Mesenteric fat pad (tissue), 1 donor: ENCODE measurements at regions not wholly inside any gene's neighbourhood (a gene's known extent, or its start where the extent isn't known, plus 50 kb on each side); places are given as distances from the start of the nearest gene placed in this dataset.

Experiments used
- DNase-seq: peaks from one replicate; pipeline ENCODE4 v3.0.0-alpha.2; 2020; ENCODE audit warnings: low spot score
- donor health status: DM: yes; HTN: yes; CAD: no.

GRCh38 chr11:81892770-81893635 lies 840.7 kb downstream of the FAM181B start:
- no peak for DNase-seq

GRCh38 chr11:81888391-81888790 lies 845.3 kb downstream of the FAM181B start:
- no peak for DNase-seq

- no peak for DNase-seq
These were observed 846.0 kb downstream of the FAM181B start for GRCh38 chr11:81887671-81888070.

- no peak for DNase-seq
These were observed 847.1 kb downstream of the FAM181B start for GRCh38 chr11:81886406-81887075.

- no peak for DNase-seq
These were observed 859.0 kb downstream of the FAM181B start for GRCh38 chr11:81874635-81875034.

- DNase-seq, result no peak
These were observed 862.8 kb downstream of the FAM181B start for GRCh38 chr11:81870815-81871214.

- DNase-seq, result no peak
These were observed 863.6 kb downstream of the FAM181B start for GRCh38 chr11:81870066-81870412.

GRCh38 chr11:81869351-81870065 lies 864.2 kb downstream of the FAM181B start:
- DNase-seq, result no peak

GRCh38 chr11:81866896-81867295 lies 866.8 kb downstream of the FAM181B start:
- no peak for DNase-seq

GRCh38 chr11:81857386-81857785 lies 876.3 kb downstream of the FAM181B start:
- no peak for DNase-seq

GRCh38 chr11:81853791-81854190 lies 879.9 kb downstream of the FAM181B start:
- no peak for DNase-seq

GRCh38 chr11:81852896-81853295 lies 880.8 kb downstream of the FAM181B start:
- DNase-seq, result no peak

- DNase-seq, result no peak
These were observed 893.3 kb downstream of the FAM181B start for GRCh38 chr11:81840380-81840779.

- DNase-seq, result no peak
These were observed 893.7 kb downstream of the FAM181B start for GRCh38 chr11:81839976-81840375.

GRCh38 chr11:81839016-81839415 lies 894.6 kb downstream of the FAM181B start:
- no peak for DNase-seq

- no peak for DNase-seq
These were observed 903.7 kb downstream of the FAM181B start for GRCh38 chr11:81829976-81830375.

- no peak for DNase-seq
These were observed 908.3 kb downstream of the FAM181B start for GRCh38 chr11:81825346-81825745.

- no peak for DNase-seq
These were observed 914.2 kb downstream of the FAM181B start for GRCh38 chr11:81819462-81819861.

GRCh38 chr11:81804858-81805257 lies 928.8 kb downstream of the FAM181B start:
- DNase-seq, result no peak

- no peak for DNase-seq
These were observed 931.1 kb downstream of the FAM181B start for GRCh38 chr11:81802591-81802990.

- no peak for DNase-seq
These were observed 941.2 kb downstream of the FAM181B start for GRCh38 chr11:81792416-81792815.

- no peak for DNase-seq
These were observed 946.0 kb downstream of the FAM181B start for GRCh38 chr11:81787584-81788049.
